ENCODE measurements at regions not wholly inside any gene's neighbourhood (a gene's known extent, or its start where the extent isn't known, plus 50 kb on each side); places are given as distances from the start of the nearest gene placed in this dataset.

DNA sequence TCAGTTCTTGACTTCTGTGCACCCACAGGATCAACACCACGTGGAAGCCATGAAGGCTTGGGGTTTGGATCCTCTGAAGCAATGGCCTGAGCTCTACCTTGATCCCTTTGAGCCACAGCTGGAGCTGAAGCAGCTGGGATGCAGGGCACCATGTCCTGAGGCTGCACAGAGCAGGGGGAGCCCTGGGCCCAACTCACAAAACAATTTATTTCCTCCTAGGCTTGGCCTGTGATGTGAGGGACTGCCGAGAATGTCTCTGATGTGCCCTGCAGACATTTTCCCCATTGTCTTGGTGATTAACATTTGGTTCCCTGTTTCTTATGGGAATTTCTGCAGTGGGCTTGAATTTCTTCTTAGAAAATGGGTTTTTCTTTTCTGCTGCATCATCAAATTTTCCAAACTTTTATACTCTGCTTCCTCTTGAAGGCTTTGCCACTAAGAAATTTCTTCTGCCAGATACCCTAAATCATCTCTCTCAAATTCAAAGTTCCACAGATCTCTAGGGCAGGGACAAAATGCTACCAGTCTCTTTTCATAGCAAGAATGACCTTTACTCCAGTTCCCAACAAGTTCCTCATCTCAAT, 288.2 kb downstream of the CCDC59 start:
- ATAC-seq (no peak), DNase-seq (no peak)

DNA sequence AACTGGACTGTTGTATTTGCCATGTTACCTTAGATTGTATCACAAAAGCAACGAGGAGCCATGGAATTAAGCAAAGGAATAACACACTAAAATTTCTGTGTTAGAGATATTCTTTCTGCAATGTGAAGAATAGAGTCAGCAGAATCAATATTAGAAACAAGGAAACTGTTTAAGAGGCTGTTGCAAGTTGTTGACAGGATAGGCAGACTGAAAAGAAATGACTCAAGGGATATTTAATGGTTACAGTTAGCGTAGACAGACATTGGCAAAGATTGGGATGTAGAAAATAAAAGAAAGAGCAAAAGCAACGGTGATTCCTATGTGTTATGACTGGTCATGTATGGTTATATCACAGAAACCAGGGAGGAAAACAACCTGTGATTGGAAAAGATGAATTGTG, 299.0 kb upstream of the PPFIA2 start:
- DNase-seq: no peak
- H3K4me3 ChIP-seq: no peak overlapping the region
- no peaks in the 10 kb centered on the region for H3K4me1 ChIP-seq
- H3K27ac ChIP-seq: no peak overlapping the region
- TF ChIP-seq, protein P1, sequence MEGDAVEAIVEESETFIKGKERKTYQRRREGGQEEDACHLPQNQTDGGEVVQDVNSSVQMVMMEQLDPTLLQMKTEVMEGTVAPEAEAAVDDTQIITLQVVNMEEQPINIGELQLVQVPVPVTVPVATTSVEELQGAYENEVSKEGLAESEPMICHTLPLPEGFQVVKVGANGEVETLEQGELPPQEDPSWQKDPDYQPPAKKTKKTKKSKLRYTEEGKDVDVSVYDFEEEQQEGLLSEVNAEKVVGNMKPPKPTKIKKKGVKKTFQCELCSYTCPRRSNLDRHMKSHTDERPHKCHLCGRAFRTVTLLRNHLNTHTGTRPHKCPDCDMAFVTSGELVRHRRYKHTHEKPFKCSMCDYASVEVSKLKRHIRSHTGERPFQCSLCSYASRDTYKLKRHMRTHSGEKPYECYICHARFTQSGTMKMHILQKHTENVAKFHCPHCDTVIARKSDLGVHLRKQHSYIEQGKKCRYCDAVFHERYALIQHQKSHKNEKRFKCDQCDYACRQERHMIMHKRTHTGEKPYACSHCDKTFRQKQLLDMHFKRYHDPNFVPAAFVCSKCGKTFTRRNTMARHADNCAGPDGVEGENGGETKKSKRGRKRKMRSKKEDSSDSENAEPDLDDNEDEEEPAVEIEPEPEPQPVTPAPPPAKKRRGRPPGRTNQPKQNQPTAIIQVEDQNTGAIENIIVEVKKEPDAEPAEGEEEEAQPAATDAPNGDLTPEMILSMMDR (IDR thresholded peaks at IDR 0.05): no peak
- H3K9me3 ChIP-seq: no peaks in the 10 kb centered on the region
- intact Hi-C loops (cut with DNase I): no loop called here
- ATAC-seq: no peak
- H3K36me3 ChIP-seq: no peaks in the 10 kb centered on the region
- H3K27me3 ChIP-seq: no peaks in the 10 kb centered on the region

More for the DNA sequence above, 288.2 kb downstream of the CCDC59 start:
- Histone ChIP-seq H3K4me1 (no peaks in the 10 kb centered on the region), H3K4me3 (no peak overlapping the region), H3K36me3 (no peaks in the 10 kb centered on the region), H3K27ac (no peak overlapping the region), H3K27me3 (no peaks in the 10 kb centered on the region), H3K9me3 (no peaks in the 10 kb centered on the region)
- intact Hi-C loops (cut with DNase I): no loop called here
- TF ChIP-seq, protein P1 (IDR thresholded peaks at IDR 0.05): no peak

DNA sequence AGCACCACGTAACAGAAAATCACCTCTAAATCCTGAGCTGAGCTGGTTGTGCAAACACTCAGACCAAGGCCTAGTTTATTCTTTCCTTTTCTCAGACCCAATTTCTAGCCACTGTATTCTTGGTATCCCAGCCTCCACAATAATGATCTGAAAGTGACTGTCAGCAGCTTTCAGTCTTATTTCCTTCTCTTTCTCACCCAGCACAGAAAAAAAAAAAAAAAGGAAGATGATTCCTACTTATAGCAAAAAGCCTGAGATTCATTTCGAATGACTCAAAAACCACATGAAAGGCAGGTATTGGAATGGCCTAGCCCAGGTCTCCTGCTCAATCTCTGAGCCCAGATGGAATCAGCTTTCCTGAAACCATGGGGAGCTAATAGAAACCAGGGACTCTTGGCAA, 298.6 kb upstream of the PPFIA2 start:
- ATAC-seq (no peak), DNase-seq (no peak)
- Histone ChIP-seq H3K4me3 (no peak overlapping the region), H3K36me3 (no peaks in the 10 kb centered on the region), H3K27me3 (no peaks in the 10 kb centered on the region), H3K4me1 (no peaks in the 10 kb centered on the region), H3K9me3 (no peaks in the 10 kb centered on the region), H3K27ac (no peak overlapping the region)
- TF ChIP-seq, protein P1 (IDR thresholded peaks at IDR 0.05): no peak
- intact Hi-C loops (cut with DNase I): no loop called here

DNA sequence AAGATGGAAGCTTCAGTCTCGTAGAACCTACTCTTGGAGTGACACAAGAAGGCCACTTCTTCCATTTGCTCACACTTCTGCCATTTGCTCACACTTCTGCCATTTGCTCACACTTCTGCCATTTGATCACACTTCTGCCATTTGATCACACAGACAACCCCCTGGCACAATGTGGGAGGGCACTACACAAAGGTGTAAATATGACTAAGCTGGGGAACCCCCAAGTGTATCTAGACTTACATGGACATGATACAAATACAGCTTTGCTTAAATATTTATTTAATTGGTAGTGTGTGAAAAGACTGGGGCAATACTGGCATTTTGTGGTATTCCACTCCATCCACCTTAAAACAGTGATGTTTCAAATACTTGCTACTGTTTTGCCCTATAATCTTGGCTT, 296.2 kb upstream of the PPFIA2 start:
- no peaks in the 10 kb centered on the region for H3K36me3 ChIP-seq
- ATAC-seq: no peak
- DNase-seq: no peak
- no peaks in the 10 kb centered on the region for H3K27me3 ChIP-seq
- H3K4me1 ChIP-seq: no peaks in the 10 kb centered on the region
- TF ChIP-seq, protein P1 (IDR thresholded peaks at IDR 0.05): no peak
- no peak overlapping the region for H3K4me3 ChIP-seq
- intact Hi-C loops (cut with DNase I): no loop called here
- H3K9me3 ChIP-seq: no peaks in the 10 kb centered on the region
- H3K27ac ChIP-seq: no peak overlapping the region

DNA sequence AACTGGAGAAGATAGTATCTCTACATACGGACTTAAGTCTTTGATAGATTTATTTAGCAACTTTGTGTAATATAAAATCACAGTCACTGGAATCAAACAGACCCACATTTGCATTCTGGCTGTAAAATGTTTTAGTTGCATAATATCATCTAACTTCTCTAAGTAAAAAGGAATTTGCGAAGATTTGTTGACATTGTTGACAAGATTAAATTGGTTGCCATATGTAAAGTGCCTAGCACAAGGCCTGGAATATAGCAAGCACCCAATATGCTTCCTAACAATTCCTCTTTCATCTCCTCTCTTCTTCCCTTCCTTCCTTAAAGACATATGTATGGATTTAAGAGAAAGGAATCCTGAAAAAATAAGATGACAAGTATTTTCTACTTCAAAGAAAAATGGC, 295.4 kb upstream of the PPFIA2 start:
- no peak for ATAC-seq

More for the DNA sequence above, 295.4 kb upstream of the PPFIA2 start:
- no peak for DNase-seq
- intact Hi-C loops (cut with DNase I): no loop called here
- H3K27me3 ChIP-seq: no peaks in the 10 kb centered on the region
- H3K27ac ChIP-seq: no peak overlapping the region
- TF ChIP-seq, protein P1 (IDR thresholded peaks at IDR 0.05): no peak
- no peaks in the 10 kb centered on the region for H3K4me1 ChIP-seq
- no peaks in the 10 kb centered on the region for H3K9me3 ChIP-seq
- H3K36me3 ChIP-seq: no peaks in the 10 kb centered on the region
- no peak overlapping the region for H3K4me3 ChIP-seq

Data from upper lobe of right lung (tissue), 1 donor.